ENCODE measurements at regions not wholly inside any gene's neighbourhood (a gene's known extent, or its start where the extent isn't known, plus 50 kb on each side); places are given as distances from the start of the nearest gene placed in this dataset.
"Not testable (repeated sequence)": the region's sequence is repeated elsewhere in the genome, so short reads cannot be mapped to it uniquely, and the experiment has no call there.

DNA sequence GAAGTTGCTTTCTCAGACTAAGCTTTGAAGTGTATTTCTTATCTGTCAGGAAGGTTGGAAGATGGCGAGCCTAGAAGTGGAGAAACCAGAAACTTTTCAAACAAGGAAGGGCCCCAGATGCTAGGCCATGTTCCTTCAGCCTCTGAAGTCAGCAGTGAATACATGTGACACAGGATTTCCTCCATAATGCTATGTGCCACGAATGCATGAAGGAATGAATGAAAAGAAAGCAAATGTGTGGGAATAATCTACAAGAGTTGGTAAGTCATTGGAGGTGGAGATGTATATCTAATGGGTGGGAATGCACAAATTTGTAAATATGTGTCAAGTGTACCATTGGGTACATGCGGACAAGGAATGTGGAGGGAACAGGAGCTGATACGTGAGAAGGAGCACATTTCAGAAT, 123.2 kb upstream of the PRSS16 start:
- Histone ChIP-seq H3K4me3 (no peak overlapping the region), H3K27me3 (no peaks in the 10 kb centered on the region), H3K36me3 (no peaks in the 10 kb centered on the region), H3K4me1 (peaks cover 0 to 9% (median 0%) of the 10 kb centered on the region in 4 donors), H3K27ac (no peak overlapping the region), H3K9me3 (no peaks in the 10 kb centered on the region)
- intact Hi-C loops (cut with DNase I; ENCODE audit: low total_unique reads) = no loop called here
- in situ Hi-C loops (cut with MboI; ENCODE audit: low pct_ligation_motif_present in 1 of 4, low pct_unique_long_range_greater_than_20kb in 1 of 4, low sequenced_read_pairs in 3 of 4) = no loop called here
- DNase-seq = no peak
- WGBS, 2 donors (ENCODE audit: low coverage in 1 of 2) = 84 to 86% methylated on average over 4 of the region's 4 CpGs
- TF ChIP-seq, protein P1, sequence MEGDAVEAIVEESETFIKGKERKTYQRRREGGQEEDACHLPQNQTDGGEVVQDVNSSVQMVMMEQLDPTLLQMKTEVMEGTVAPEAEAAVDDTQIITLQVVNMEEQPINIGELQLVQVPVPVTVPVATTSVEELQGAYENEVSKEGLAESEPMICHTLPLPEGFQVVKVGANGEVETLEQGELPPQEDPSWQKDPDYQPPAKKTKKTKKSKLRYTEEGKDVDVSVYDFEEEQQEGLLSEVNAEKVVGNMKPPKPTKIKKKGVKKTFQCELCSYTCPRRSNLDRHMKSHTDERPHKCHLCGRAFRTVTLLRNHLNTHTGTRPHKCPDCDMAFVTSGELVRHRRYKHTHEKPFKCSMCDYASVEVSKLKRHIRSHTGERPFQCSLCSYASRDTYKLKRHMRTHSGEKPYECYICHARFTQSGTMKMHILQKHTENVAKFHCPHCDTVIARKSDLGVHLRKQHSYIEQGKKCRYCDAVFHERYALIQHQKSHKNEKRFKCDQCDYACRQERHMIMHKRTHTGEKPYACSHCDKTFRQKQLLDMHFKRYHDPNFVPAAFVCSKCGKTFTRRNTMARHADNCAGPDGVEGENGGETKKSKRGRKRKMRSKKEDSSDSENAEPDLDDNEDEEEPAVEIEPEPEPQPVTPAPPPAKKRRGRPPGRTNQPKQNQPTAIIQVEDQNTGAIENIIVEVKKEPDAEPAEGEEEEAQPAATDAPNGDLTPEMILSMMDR (IDR thresholded peaks at IDR 0.05) = no peak
- TF ChIP-seq EP300 (IDR thresholded peaks at IDR 0.05; ENCODE audit: low read depth) (no peak), POLR2AphosphoS5 (IDR thresholded peaks at IDR 0.05) (no peak), POLR2A (IDR thresholded peaks at IDR 0.05) (no peak)

DNA sequence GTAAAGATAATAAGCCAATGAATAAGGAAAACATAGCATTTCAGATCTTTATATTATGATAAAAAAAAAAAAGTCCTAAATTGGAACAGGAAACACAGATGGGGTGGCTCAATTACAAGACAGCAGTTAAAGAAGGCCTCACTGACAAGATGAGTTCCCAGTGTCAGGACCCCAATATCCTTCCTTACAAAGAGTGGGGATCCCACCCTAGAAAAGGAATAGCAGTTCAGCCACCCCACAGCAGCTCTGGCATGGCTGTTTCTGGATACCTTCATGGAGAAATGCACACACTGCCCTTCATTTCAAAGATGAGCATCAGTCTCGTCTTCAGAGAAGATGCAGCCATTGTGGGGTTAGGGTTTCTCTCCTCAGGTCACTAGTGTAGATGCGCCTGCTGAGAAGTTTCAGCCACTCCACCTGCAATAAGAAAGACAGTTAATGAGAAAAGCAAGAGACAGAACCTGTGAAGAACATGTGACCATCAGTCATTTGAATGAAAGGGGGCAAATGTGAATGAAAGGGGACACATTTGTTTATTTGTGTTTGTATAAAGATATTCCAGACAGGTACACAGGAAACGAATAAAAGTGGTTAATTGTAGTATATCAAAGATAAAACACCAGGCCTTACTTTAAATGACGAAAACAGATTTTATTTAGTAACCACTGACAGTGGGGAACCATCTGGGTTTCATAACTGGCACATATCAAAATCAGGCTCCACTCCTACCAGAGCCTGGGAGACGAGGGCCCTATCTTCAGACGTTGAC, 121.3 kb upstream of the PRSS16 start:
- H3K27me3 ChIP-seq = no peaks in the 10 kb centered on the region
- H3K27ac ChIP-seq = peak overlapping the region in 2 of 4 donors; percentile 51 to 60
- in situ Hi-C loops (cut with MboI; ENCODE audit: low pct_ligation_motif_present in 1 of 4, low pct_unique_long_range_greater_than_20kb in 1 of 4, low sequenced_read_pairs in 3 of 4) = loop anchor here in 3 of 4 donors (25.0 kb wide), 7 partner anchors 789 to 1089 kb away; a partner anchor contains a TSS
- H3K4me1 ChIP-seq = peaks cover 0 to 16% (median 6%) of the 10 kb centered on the region in 4 donors
- WGBS, 2 donors (ENCODE audit: low coverage in 1 of 2) = 94 to 100% methylated on average over 6 of the region's 6 CpGs
- H3K9me3 ChIP-seq = no peaks in the 10 kb centered on the region
- intact Hi-C loops (cut with DNase I; ENCODE audit: low total_unique reads) = no loop called here
- TF ChIP-seq, protein P1 (IDR thresholded peaks at IDR 0.05) = no peak
- TF ChIP-seq EP300 (IDR thresholded peaks at IDR 0.05; ENCODE audit: low read depth) (no peak), POLR2AphosphoS5 (IDR thresholded peaks at IDR 0.05) (no peak), POLR2A (IDR thresholded peaks at IDR 0.05) (no peak)
- no peaks in the 10 kb centered on the region for H3K36me3 ChIP-seq
- H3K4me3 ChIP-seq = no peak overlapping the region
- no peak for DNase-seq

DNA sequence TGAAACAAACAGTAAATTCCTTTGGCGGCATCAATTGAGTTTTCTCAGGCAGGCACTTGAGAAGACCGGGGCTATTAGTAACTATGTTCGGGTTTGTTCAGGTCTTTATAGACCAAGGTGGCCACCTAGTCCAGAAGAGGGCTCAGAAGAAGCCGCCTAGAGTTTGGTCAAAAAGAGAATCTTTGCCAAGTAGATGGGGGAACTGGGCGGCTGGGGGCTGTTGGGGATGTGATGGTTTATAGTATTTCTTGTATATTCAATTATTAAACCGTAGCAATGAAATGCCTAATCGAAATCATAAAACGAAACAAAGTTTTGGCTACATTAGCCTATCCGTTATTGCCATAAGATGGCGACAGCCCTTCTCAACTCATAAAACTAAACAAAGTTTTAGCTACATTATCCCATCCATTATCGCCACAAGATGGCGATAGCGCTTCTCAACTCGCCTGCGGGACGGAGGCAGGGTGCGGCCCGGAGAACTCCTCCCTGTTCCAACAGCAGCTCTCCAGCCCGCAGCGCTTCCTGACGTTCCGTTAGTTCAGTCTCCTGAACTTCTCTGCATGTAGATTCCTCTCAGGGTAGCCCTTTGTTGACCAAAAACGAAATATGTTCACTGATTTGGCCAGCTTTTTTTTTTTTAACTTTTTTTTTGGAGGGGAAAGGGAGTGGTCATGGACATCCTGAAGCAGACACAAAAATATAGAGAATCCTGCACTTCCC, 120.5 kb upstream of the PRSS16 start:
- TF ChIP-seq EP300 (IDR thresholded peaks at IDR 0.05; ENCODE audit: low read depth) (no peak), POLR2A (IDR thresholded peaks at IDR 0.05) (no peak), POLR2AphosphoS5 (IDR thresholded peaks at IDR 0.05) (peak in 2 of 3 donors; percentile 37 to 47)
- TF ChIP-seq, protein P1 (IDR thresholded peaks at IDR 0.05) = peak; percentile 80 to 85 (median 81)
- Histone ChIP-seq H3K36me3 (no peaks in the 10 kb centered on the region), H3K27ac (peak overlapping the region; percentile 22 to 64 (median 56)), H3K4me1 (peaks cover 0 to 19% (median 7%) of the 10 kb centered on the region in 4 donors), H3K9me3 (no peaks in the 10 kb centered on the region), H3K27me3 (no peaks in the 10 kb centered on the region), H3K4me3 (peak overlapping the region in 3 of 4 donors; percentile 2 to 34 (median 10))
- in situ Hi-C loops (cut with MboI; ENCODE audit: low pct_ligation_motif_present in 1 of 4, low pct_unique_long_range_greater_than_20kb in 1 of 4, low sequenced_read_pairs in 3 of 4) (loop anchor here in 3 of 4 donors (25.0 kb wide), 7 partner anchors 790 to 1090 kb away; a partner anchor contains a TSS), intact Hi-C loops (cut with DNase I; ENCODE audit: low total_unique reads) (no loop called here)
- 17 to 29% methylated on average over 9 to 23 of the region's 23 CpGs for WGBS, 2 donors (ENCODE audit: low coverage in 1 of 2)
- peak; percentile 93 for DNase-seq

DNA sequence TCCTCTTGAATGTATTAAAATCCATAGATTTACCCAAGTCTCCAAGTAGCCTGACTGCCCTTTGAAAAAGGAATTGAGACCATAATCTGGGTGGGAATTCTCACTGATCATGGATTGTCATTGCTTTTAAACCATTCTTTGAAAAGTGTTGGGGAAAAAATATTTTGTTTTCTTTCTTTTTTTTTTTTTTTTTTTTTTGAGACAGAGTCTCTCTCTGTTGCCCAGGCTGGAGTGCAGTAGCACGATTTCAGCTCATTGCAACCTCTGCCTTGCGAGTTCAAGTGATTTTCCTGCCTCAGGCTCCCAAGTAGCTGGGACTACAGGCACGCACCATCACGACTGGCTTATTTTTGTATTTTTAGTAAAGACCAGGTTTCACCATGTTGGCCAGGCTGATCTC, 119.6 kb upstream of the PRSS16 start:
- H3K4me3 ChIP-seq; H3K27me3 ChIP-seq; H3K9me3 ChIP-seq; intact Hi-C loops (cut with DNase I; ENCODE audit: low total_unique reads); DNase-seq; H3K27ac ChIP-seq; H3K36me3 ChIP-seq: not testable (repeated sequence)
- WGBS, 2 donors (ENCODE audit: low coverage in 1 of 2) = 87 to 90% methylated on average over 4 of the region's 4 CpGs
- peaks cover 0 to 25% (median 10%) of the 10 kb centered on the region in 4 donors for H3K4me1 ChIP-seq
- in situ Hi-C loops (cut with MboI; ENCODE audit: low pct_ligation_motif_present in 1 of 4, low pct_unique_long_range_greater_than_20kb in 1 of 4, low sequenced_read_pairs in 3 of 4) = loop anchor here in 3 of 4 donors (25.0 kb wide), 7 partner anchors 791 to 1091 kb away; a partner anchor contains a TSS

Measured in transverse colon (tissue), 4 donors.